Panc1 (cell line): ENCODE measurements at regions not wholly inside any gene's neighbourhood (a gene's known extent, or its start where the extent isn't known, plus 50 kb on each side); places are given as distances from the start of the nearest gene placed in this dataset.

Source experiments
- ATAC-seq: fragments of 200-7000 bp; cut with Tn5 transposase; 2 replicates; pipeline ENCODE4 v1.9.1; 2020; ENCODE audit warnings: mild to moderate bottlenecking, moderate library complexity
- BruUV-seq: library from RNA; stranded (reverse); fragments of 400-500 nt; replicated peaks from 2 replicates; lab custom pipeline; 2021; lab: Mats Ljungman, UMichigan
- CTCF ChIA-PET: fragments of 300-600 bp; sonication (Branson Sonifier 250); formaldehyde crosslinking; loops from one replicate; lab custom pipeline; 2022; ENCODE audit warnings: antibody characterized with exemption; lab: Charles Lee
- POLR2A ChIA-PET: fragments of 300-600 bp; sonication (Branson Sonifier 250); formaldehyde crosslinking; loops from one replicate; lab custom pipeline; 2022; ENCODE audit warnings: antibody characterized with exemption; lab: Charles Lee
- DNase-seq: peaks from one replicate; pipeline ENCODE4 v3.0.0-alpha.2; 2010; ENCODE audit warnings: low read depth, low spot score
- H3K27ac ChIP-seq: 2 replicates; pipeline ENCODE4 v1.5.1; 2011; ENCODE audit warnings: mild to moderate bottlenecking, low read length, inconsistent platforms
- H3K27me3 ChIP-seq: fragments of 200-500 bp; sonication (Bioruptor generic); 2 replicates; pipeline ENCODE4 v1.6.0; 2014; ENCODE audit warnings: low read length, inconsistent platforms; ENCODE audit not compliant: control insufficient read depth, insufficient read depth
- H3K36me3 ChIP-seq: fragments of 200-500 bp; sonication (Bioruptor generic); 2 replicates; pipeline ENCODE4 v1.5.1; 2014; ENCODE audit warnings: inconsistent platforms, mild to moderate bottlenecking, low read length, moderate library complexity; ENCODE audit not compliant: control insufficient read depth, insufficient read depth
- H3K4me1 ChIP-seq: 2 replicates; pipeline ENCODE4 v1.5.1; 2011; ENCODE audit warnings: inconsistent platforms, mild to moderate bottlenecking, low read length, moderate library complexity; ENCODE audit not compliant: control insufficient read depth, insufficient read depth
- H3K4me3 ChIP-seq, 2 experiments: 2 replicates each; pipeline ENCODE4 v1.5.1; 2011 to 2012; ENCODE audit warnings: low read depth in 2 of 2, low read length in 2 of 2, mild to moderate bottlenecking in 2 of 2, inconsistent platforms in 1 of 2, moderate library complexity in 1 of 2
- H3K9me3 ChIP-seq: fragments of 200-500 bp; sonication (Bioruptor generic); 2 replicates; pipeline ENCODE4 v1.5.1; 2014; ENCODE audit warnings: low read depth, mild to moderate bottlenecking, inconsistent platforms, low read length, moderate library complexity; ENCODE audit not compliant: control insufficient read depth, insufficient read depth
- CTCF ChIP-seq: fragments of 450-650 bp; IDR thresholded peaks from 2 replicates; pipeline ENCODE4 v1.5.1; 2017; ENCODE audit warnings: mild to moderate bottlenecking
- POLR2AphosphoS5 ChIP-seq: IDR thresholded peaks from 2 replicates; pipeline ENCODE4 v1.6.1; 2012; ENCODE audit warnings: mild to moderate bottlenecking, low read depth, low read length, moderate library complexity
- REST ChIP-seq, 2 experiments: IDR thresholded peaks; 2 replicates each; pipeline ENCODE4 v1.6.1; 2011 to 2012; ENCODE audit warnings: low read depth in 2 of 2, control low read depth in 1 of 2, low read length in 1 of 2, mild to moderate bottlenecking in 1 of 2, moderate library complexity in 1 of 2; ENCODE audit not compliant: insufficient read depth in 1 of 2
- SIN3A ChIP-seq: IDR thresholded peaks from 2 replicates; pipeline ENCODE4 v1.6.1; 2012; ENCODE audit warnings: low read depth, mild to moderate bottlenecking, low read length, moderate library complexity, borderline replicate concordance; ENCODE audit not compliant: insufficient read depth
- TCF7L2 ChIP-seq: IDR thresholded peaks from 2 replicates; pipeline ENCODE4 v1.6.1; 2011; ENCODE audit warnings: mild to moderate bottlenecking, low read depth, low read length, inconsistent platforms
- in situ Hi-C: cut with HindIII; loops from 2 replicates; pipeline ENCODE4 v1.10.0; 2016; ENCODE audit warnings: low sequenced_read_pairs, low pct_unique_long_range_greater_than_20kb
- intact Hi-C: fragments of 100-400 bp; cut with micrococcal nuclease; formaldehyde crosslinking; loops from one replicate; pipeline ENCODE4 v1.10.0; 2022; ENCODE audit not compliant: unreplicated experiment

GRCh38 chr2:5098286-5098685, 593.9 kb upstream of the SOX11 start:
- POLR2A ChIA-PET: no interaction called here
- no peaks in the 10 kb centered on the region for H3K27me3 ChIP-seq
- DNase-seq: no peak
- no peak for ATAC-seq
- TF ChIP-seq CTCF (no peak), POLR2AphosphoS5 (no peak), TCF7L2 (no peak), REST (IDR thresholded peaks at IDR 0.05; ENCODE audit: insufficient read depth in 1 of 2, low read depth in 2 of 2, low read length in 1 of 2) (no peak), SIN3A (no peak)
- CTCF ChIA-PET: no interaction called here
- in situ Hi-C loops (no loop called here), intact Hi-C loops (no loop called here)
- H3K4me1 ChIP-seq: no peaks in the 10 kb centered on the region
- H3K27ac ChIP-seq: no peak overlapping the region
- H3K4me3 ChIP-seq: no peak overlapping the region
- BruUV-seq: no TSS peak
- no peaks in the 10 kb centered on the region for H3K36me3 ChIP-seq
- H3K9me3 ChIP-seq: no peaks in the 10 kb centered on the region; the same call in 1 of the 2 replicates

- Histone ChIP-seq H3K4me3 (no peak overlapping the region), H3K4me1 (no peaks in the 10 kb centered on the region), H3K27ac (no peak overlapping the region), H3K9me3 (no peaks in the 10 kb centered on the region; the same call in 1 of the 2 replicates), H3K36me3 (no peaks in the 10 kb centered on the region), H3K27me3 (no peaks in the 10 kb centered on the region)
- BruUV-seq: no TSS peak
- ChIA-PET POLR2A (no interaction called here), CTCF (no interaction called here)
- intact Hi-C loops (no loop called here), in situ Hi-C loops (no loop called here)
- no peak for DNase-seq
- no peak for ATAC-seq
- TF ChIP-seq SIN3A (no peak), CTCF (no peak), TCF7L2 (no peak), POLR2AphosphoS5 (no peak), REST (IDR thresholded peaks at IDR 0.05; ENCODE audit: insufficient read depth in 1 of 2, low read depth in 2 of 2, low read length in 1 of 2) (no peak)
Measured at GRCh38 chr2:5102823-5103222, 589.4 kb upstream of the SOX11 start.
